Endothelial cell of umbilical vein (primary cell): ENCODE measurements at regions not wholly inside any gene's neighbourhood (a gene's known extent, or its start where the extent isn't known, plus 50 kb on each side); places are given as distances from the start of the nearest gene placed in this dataset.
"Not testable (repeated sequence)": the region's sequence is repeated elsewhere in the genome, so short reads cannot be mapped to it uniquely, and the experiment has no call there.

Experiments used
- BruUV-seq: library from RNA; stranded (reverse); fragments of 400-500 nt; replicated peaks from 2 replicates; lab custom pipeline; 2021; lab: Mats Ljungman, UMichigan
- CTCF ChIA-PET: fragments of 300-600, 350-600 bp; sonication (Branson Sonifier 250); formaldehyde crosslinking; loops from one replicate; lab custom pipeline; 2021; ENCODE audit warnings: antibody characterized with exemption, inconsistent platforms; lab: Charles Lee
- POLR2A ChIA-PET: fragments of 300-600, 350-600 bp; sonication (Branson Sonifier 250); formaldehyde crosslinking; loops from one replicate; lab custom pipeline; 2021; ENCODE audit warnings: antibody characterized with exemption, inconsistent platforms; lab: Charles Lee
- DNase-seq: peaks from one replicate; pipeline ENCODE4 v3.0.0-alpha.2; 2011; ENCODE audit warnings: low read depth, low spot score
- FAIRE-seq: peaks from 2 replicates; lab custom pipeline; 2011; peaks lifted over from hg19 to GRCh38; lab: Jason Lieb, UNC
- H2AFZ ChIP-seq: 2 replicates; pipeline ENCODE4 v1.6.0; 2012; ENCODE audit warnings: low read depth, low read length, control low read depth, inconsistent platforms
- H3K27ac ChIP-seq: 2 replicates; pipeline ENCODE4 v1.5.1; 2011; ENCODE audit warnings: low read depth, mild to moderate bottlenecking, control low read depth, low read length, moderate library complexity; ENCODE audit not compliant: insufficient read depth
- H3K27me3 ChIP-seq, 2 experiments: 2 replicates each; pipeline versions ENCODE4 v1.6.0 to v1.6.1; 2011; ENCODE audit warnings: low read length in 2 of 2, mixed read lengths in 1 of 2; ENCODE audit not compliant: control insufficient read depth in 2 of 2, insufficient read depth in 2 of 2
- H3K36me3 ChIP-seq, 2 experiments: 2 replicates in 1 of 2; 3 replicates in 1 of 2; pipeline ENCODE4 v1.5.1; 2011; ENCODE audit warnings: low read length in 2 of 2, mild to moderate bottlenecking in 1 of 2, moderate library complexity in 1 of 2; ENCODE audit not compliant: control insufficient read depth in 2 of 2, insufficient read depth in 2 of 2; ENCODE audit errors: extremely low read depth in 1 of 2
- H3K4me1 ChIP-seq: 3 replicates; pipeline ENCODE4 v1.5.1; 2011; ENCODE audit warnings: mild to moderate bottlenecking, low read length; ENCODE audit not compliant: control insufficient read depth, insufficient read depth; ENCODE audit errors: extremely low read depth
- H3K4me2 ChIP-seq: 2 replicates; pipeline ENCODE4 v1.6.1; 2011; ENCODE audit warnings: low read length, control low read depth, mixed read lengths; ENCODE audit not compliant: insufficient read depth
- H3K4me3 ChIP-seq, 3 experiments: fragments of 200-600 bp in 1 of 3; sonication (generic), shearing (Covaris generic) in 1 of 3; replicated peaks in 1 of 3; 2 replicates each; pipeline ENCODE4 v1.5.1; 2011 to 2016; ENCODE audit warnings: control low read depth in 3 of 3, low read length in 3 of 3, mild to moderate bottlenecking in 2 of 3, inconsistent platforms in 1 of 3, low read depth in 1 of 3, moderate library complexity in 1 of 3; ENCODE audit not compliant: insufficient read depth in 1 of 3
- H3K79me2 ChIP-seq: 2 replicates; pipeline ENCODE4 v1.6.0; 2012; ENCODE audit warnings: low read length, inconsistent platforms; ENCODE audit not compliant: control insufficient read depth, insufficient read depth
- H3K9ac ChIP-seq: replicated peaks from 2 replicates; pipeline ENCODE3; 2011; ENCODE audit warnings: low read length, control low read depth; ENCODE audit not compliant: insufficient read depth; ENCODE audit errors: extremely low read depth
- H3K9me1 ChIP-seq: replicated peaks from 3 replicates; pipeline ENCODE4 v1.6.0; 2011; ENCODE audit warnings: mild to moderate bottlenecking, low read length; ENCODE audit not compliant: control insufficient read depth, insufficient read depth; ENCODE audit errors: extremely low read depth
- H3K9me3 ChIP-seq: replicated peaks from 2 replicates; pipeline ENCODE4 v1.5.1; 2012; ENCODE audit warnings: low read length, inconsistent platforms; ENCODE audit not compliant: control insufficient read depth, insufficient read depth
- H4K20me1 ChIP-seq: replicated peaks from 2 replicates; pipeline ENCODE3; 2011; ENCODE audit warnings: mild to moderate bottlenecking, low read length; ENCODE audit not compliant: control insufficient read depth, insufficient read depth; ENCODE audit errors: extremely low read depth
- EZH2 ChIP-seq: IDR thresholded peaks from 2 replicates; pipeline ENCODE4 v1.6.1; 2012; ENCODE audit warnings: borderline replicate concordance, low read depth, mild to moderate bottlenecking, moderate library complexity, low read length, inconsistent platforms; ENCODE audit not compliant: severe bottlenecking
- FOS ChIP-seq: IDR thresholded peaks from 2 replicates; pipeline ENCODE4 v1.6.1; 2011; ENCODE audit warnings: mild to moderate bottlenecking, low read length, moderate library complexity, borderline replicate concordance; ENCODE audit not compliant: insufficient read depth
- GATA2 ChIP-seq: IDR thresholded peaks from 2 replicates; pipeline ENCODE4 v1.7.0; 2011; ENCODE audit warnings: low read depth, mild to moderate bottlenecking, moderate library complexity, mixed read lengths, low read length; ENCODE audit not compliant: insufficient read length, insufficient read depth
- JUN ChIP-seq: IDR thresholded peaks from 2 replicates; pipeline ENCODE4 v1.6.1; 2011; ENCODE audit warnings: borderline replicate concordance, low read depth; ENCODE audit not compliant: insufficient read length, insufficient read depth
- MAX ChIP-seq: IDR thresholded peaks from 2 replicates; pipeline ENCODE4 v1.6.1; 2011; ENCODE audit not compliant: insufficient read depth, insufficient read length
- MYC ChIP-seq: IDR thresholded peaks from one replicate; pipeline ENCODE4 v1.6.1; 2011; ENCODE audit warnings: mild to moderate bottlenecking, low read depth, low read length
- POLR2A ChIP-seq: IDR thresholded peaks from 2 replicates; pipeline ENCODE4 v1.6.1; 2012; ENCODE audit warnings: low read depth, mild to moderate bottlenecking, control low read depth, low read length
- POLR2AphosphoS5 ChIP-seq: IDR thresholded peaks from 2 replicates; pipeline ENCODE4 v1.6.1; 2012; ENCODE audit warnings: low read depth, mild to moderate bottlenecking, control low read depth, low read length, moderate library complexity; ENCODE audit not compliant: insufficient read depth
- dilution Hi-C: fragments of 300-500 bp; cut with MboI; formaldehyde crosslinking; loops from one replicate; pipeline ENCODE4 v1.15.0; 2019; ENCODE audit warnings: low sequenced_read_pairs; ENCODE audit not compliant: extremely low pct_ligation_motif_present
- intact Hi-C: fragments of 100-400 bp; cut with micrococcal nuclease; formaldehyde crosslinking; loops from one replicate; pipeline ENCODE4 v1.10.0; 2022
- TF ChIP-seq, protein P1 (sequence below), 2 donors: IDR thresholded peaks; 1 replicate in 1 of 2; 2 replicates in 1 of 2; pipeline ENCODE4 v1.5.1; 2011; ENCODE audit warnings: low read length in 2 of 2, mild to moderate bottlenecking in 2 of 2, moderate library complexity in 2 of 2, control low read depth in 1 of 2, inconsistent platforms in 1 of 2, low read depth in 1 of 2; ENCODE audit not compliant: insufficient read depth in 1 of 2; ENCODE audit errors: extremely low read depth in 1 of 2

- POLR2A ChIA-PET, result no interaction called here
- peak; percentile 11 for DNase-seq
- Histone ChIP-seq H3K79me2 (no peaks in the 10 kb centered on the region), H3K9ac (no peak overlapping the region), H2AFZ (no peak overlapping the region), H3K4me2 (no peak overlapping the region), H3K9me1 (no peaks in the 10 kb centered on the region), H3K9me3 (no peaks in the 10 kb centered on the region), H3K36me3 (no peaks in the 10 kb centered on the region), H4K20me1 (no peaks in the 10 kb centered on the region), H3K4me3 (no peak overlapping the region), H3K4me1 (no peaks in the 10 kb centered on the region), H3K27ac (no peak overlapping the region), H3K27me3 (no peaks in the 10 kb centered on the region)
- no peak for TF ChIP-seq FOS
- no peak for TF ChIP-seq EZH2
- no peak for TF ChIP-seq MAX
- TF ChIP-seq JUN, result no peak
- no peak for TF ChIP-seq POLR2AphosphoS5
- TF ChIP-seq, protein P1, sequence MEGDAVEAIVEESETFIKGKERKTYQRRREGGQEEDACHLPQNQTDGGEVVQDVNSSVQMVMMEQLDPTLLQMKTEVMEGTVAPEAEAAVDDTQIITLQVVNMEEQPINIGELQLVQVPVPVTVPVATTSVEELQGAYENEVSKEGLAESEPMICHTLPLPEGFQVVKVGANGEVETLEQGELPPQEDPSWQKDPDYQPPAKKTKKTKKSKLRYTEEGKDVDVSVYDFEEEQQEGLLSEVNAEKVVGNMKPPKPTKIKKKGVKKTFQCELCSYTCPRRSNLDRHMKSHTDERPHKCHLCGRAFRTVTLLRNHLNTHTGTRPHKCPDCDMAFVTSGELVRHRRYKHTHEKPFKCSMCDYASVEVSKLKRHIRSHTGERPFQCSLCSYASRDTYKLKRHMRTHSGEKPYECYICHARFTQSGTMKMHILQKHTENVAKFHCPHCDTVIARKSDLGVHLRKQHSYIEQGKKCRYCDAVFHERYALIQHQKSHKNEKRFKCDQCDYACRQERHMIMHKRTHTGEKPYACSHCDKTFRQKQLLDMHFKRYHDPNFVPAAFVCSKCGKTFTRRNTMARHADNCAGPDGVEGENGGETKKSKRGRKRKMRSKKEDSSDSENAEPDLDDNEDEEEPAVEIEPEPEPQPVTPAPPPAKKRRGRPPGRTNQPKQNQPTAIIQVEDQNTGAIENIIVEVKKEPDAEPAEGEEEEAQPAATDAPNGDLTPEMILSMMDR (IDR thresholded peaks at IDR 0.05; ENCODE audit: extremely low read depth in 1 of 2, insufficient read depth in 1 of 2, low read depth in 1 of 2, low read length in 2 of 2), result no peak
- no peak for TF ChIP-seq MYC
- TF ChIP-seq GATA2, result no peak
- TF ChIP-seq POLR2A, result no peak
- intact Hi-C loops, result no loop called here
- CTCF ChIA-PET, result no interaction called here
- FAIRE-seq, result no peak
- BruUV-seq, result no TSS peak
- dilution Hi-C loops, result no loop called here
These were observed 249.5 kb downstream of the ISL1 start for GRCh38 chr5:51632793-51633192.

DNA sequence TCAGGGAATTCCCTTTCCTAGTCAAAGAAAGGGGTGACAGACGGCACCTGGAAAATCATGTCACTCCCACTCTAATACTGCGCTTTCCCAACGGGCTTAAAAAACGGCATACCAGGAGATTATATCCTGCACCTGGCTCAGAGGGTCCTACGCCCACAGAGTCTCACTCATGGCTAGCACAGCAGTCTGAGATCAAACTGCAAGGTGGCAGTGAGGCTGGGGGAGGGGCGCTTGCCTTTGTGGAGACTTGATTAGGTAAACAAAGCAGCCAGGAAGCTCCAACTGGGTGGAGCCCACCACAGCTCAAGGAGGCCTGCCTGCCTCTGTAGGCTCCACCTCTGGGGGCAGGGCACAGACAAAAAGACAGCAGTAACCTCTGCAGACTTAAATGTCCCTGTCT, 253.7 kb downstream of the ISL1 start:
- intact Hi-C loops, H3K9me1 ChIP-seq, CTCF ChIA-PET: not testable (repeated sequence)

More for the DNA sequence above, 253.7 kb downstream of the ISL1 start:
- POLR2A ChIA-PET, dilution Hi-C loops, FAIRE-seq, H3K9ac ChIP-seq, H4K20me1 ChIP-seq, BruUV-seq, H3K27me3 ChIP-seq, H3K36me3 ChIP-seq, H3K9me3 ChIP-seq, H3K79me2 ChIP-seq, H3K4me1 ChIP-seq, DNase-seq, H2AFZ ChIP-seq, H3K4me3 ChIP-seq, H3K4me2 ChIP-seq, H3K27ac ChIP-seq: not testable (repeated sequence)
